Nucleus accumbens (tissue), 56 donors: ENCODE measurements at regions not wholly inside any gene's neighbourhood (a gene's known extent, or its start where the extent isn't known, plus 50 kb on each side); places are given as distances from the start of the nearest gene placed in this dataset.

ENCODE experiments used
- DNase-seq, 56 donors: peaks; one replicate each; lab custom pipeline; 2025; lab: John Stamatoyannopoulos, UW

DNA sequence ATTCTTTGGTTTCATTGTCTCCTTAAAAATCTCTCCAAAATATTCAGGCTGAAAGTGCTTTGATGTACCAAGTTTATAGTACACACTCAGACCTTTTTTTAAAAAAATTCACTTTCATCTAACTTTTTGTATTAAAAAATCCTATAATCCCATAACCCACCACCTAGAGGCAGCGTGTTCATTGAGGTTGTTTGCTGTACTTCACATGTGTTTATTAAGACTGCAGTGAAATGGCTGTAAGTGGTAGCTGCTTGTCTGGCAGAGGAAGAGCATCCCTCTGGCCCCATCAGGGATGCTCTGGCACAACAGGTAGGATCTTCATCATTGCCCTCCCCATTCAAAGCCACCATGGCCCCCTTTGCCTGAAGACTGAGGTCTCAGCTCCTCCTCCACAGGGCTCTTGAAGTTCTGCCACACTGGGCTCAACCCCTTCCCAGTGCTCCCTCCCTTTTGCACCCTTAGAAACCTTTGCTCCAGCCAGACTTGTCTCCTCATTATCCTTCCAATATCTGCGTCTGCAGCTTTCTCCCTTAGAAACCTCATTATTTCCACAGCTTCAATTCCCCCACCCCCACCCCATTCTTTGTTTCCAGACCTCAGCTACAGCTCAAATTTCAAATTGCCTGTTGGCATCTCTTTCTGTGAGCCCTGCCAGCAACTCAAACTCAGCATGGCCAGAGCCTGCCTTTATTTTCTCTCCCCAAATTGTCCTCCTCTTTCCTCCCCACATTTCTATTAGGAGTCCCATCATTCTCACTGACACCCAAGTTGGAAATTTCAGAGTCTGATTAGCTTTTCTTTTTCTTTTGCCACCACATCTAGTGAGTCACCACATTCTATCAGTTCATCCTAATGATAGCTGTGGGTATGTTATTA lies 369.6 kb upstream of the USP24 start:
- peak in 31 of 56 donors; percentile 3 to 65 (median 26) for DNase-seq

GRCh38 chr1:55582084-55582483 lies 366.9 kb upstream of the USP24 start:
- DNase-seq: no peak

DNA sequence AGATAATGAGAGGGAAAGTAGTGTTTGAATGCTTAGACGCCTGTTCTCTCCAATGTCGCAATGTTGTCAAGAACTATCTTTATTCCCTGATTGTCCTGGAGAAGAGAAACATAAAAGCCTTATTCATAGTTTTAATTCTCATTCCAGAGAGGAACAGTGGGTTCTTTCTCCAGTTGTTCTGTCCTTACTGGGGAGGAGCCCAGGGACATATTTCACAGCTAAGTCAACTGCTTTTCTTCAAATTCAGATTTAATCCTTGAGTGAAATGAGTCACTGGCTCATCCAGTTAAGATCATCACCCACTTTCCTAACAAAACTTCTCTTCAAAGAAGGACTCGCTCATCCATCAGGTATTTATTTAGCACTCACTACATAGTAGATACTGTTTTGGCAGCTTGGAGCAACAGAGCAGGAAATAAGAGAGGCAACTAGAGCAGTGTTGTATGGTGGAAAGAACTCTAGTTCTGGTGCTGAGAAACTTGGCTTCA lies 365.7 kb upstream of the USP24 start:
- DNase-seq: no peak

DNA sequence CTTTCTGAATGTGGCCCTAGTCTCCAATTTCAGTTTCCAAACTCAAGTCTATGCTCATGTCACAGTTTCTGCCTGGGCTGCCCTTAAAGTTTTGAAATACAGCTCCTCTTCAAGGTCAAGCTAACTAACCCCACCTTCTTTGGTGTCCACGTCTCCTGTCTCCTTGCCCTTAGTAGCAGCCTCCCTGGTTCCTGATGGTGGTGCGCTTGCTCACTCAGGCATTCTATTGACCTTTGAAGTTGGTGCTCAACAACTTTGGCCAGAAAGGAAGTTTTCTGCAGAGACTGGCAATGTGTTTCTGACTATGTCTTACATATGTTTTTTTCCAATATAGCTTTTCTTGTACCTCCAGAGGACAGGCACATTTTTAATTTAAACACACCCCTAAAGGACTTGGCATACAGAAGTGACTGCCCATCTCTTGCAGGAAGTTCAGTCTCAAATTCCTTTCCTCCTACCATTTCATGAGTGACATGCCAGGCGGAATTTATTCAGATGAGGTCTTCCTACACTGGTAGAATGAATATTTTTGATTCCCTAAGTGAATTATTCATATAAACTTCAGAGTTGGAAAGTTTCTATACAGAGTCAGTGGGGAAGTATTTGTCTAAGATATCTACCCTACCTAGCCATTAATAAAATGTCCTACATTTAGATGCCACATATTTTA lies 364.3 kb upstream of the USP24 start:
- DNase-seq: no peak

GRCh38 chr1:55578646-55579045 lies 363.5 kb upstream of the USP24 start:
- DNase-seq: no peak

DNA sequence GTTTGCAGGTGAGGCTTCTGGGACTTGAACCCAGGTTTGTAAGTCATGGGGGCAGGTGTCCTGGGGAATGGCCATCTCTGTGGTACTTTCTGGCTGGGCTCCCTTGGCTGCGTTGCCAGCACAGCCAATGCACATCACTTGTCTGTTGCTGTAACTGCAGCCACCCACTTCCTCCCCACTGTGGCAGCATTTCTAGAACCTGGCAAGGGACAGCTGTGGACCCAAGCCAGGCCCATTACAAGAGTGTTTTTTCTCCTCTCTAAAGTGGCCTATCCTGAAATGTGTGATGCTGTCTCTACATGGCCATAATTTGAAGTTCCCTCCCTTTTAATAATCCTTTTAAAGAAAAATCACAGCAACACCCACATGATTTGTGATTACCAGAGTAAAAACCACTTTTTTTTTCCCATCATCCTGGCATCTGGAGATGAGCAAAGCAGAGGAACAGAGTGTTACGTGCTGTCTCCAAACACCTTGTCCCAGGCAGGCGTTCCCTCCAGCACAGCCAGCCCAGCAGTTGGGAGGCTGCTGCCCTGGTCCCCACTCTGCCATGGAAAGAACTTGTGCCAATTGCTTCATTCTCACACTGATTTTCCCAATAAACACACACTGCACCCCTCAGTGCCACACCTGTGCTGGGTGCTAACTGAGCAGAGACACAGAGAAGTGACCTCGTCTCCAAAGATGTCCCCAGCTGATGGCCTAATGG lies 360.6 kb upstream of the USP24 start:
- DNase-seq: peak in 21 of 56 donors; percentile 2 to 53 (median 13)

- no peak for DNase-seq
Observed at GRCh38 chr1:55574691-55575225, 359.6 kb upstream of the USP24 start.

DNA sequence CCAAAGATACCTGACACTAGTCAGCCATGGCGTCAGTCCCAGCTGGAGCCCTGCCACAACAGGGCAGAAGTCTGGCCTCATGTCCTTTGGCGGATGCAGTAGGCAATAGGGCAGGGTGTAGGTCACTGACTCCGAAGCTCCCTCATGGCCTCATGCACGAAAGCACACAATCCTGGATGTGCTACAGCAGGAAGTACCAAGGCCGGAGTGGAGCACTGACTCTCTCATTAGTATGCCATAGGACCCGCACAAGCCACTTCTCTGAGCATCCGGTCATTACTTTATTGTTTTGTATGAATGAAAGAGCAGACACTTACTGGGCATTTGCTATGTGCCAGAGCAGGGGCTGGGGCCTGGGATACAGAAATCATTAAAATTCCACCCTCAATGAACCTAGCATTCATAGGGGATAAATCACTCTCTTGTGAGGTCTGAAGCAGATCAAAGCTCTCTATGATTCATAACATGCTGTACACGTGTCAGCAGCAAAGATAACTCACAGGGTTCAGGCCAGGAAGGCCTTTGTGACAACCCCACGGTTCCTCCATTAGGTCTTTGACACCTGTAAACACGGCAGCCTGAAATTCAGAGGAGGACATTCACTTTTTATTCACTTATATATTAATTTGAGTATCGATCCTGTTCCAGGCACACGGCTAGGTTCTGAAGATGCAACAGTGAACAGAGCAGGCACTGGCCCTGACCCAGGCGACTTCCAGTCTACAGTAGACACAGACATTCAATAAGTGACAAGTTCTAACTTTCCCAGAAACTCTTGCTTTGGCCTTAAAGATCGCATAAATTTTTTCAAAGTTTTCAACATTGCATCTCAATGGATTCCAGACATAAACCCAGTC lies 357.9 kb upstream of the USP24 start:
- DNase-seq: peak in 1 of 56 donors; percentile 17

- no peak for DNase-seq
Observed at GRCh38 chr1:55571767-55572166, 356.6 kb upstream of the USP24 start.

- DNase-seq: no peak
Observed at GRCh38 chr1:55569417-55569816, 354.3 kb upstream of the USP24 start.

GRCh38 chr1:55568732-55569131 lies 353.6 kb upstream of the USP24 start:
- DNase-seq: no peak

- no peak for DNase-seq
Observed at GRCh38 chr1:55560266-55560665, 345.1 kb upstream of the USP24 start.

- DNase-seq: no peak
Observed at GRCh38 chr1:55559842-55560241, 344.7 kb upstream of the USP24 start.

DNA sequence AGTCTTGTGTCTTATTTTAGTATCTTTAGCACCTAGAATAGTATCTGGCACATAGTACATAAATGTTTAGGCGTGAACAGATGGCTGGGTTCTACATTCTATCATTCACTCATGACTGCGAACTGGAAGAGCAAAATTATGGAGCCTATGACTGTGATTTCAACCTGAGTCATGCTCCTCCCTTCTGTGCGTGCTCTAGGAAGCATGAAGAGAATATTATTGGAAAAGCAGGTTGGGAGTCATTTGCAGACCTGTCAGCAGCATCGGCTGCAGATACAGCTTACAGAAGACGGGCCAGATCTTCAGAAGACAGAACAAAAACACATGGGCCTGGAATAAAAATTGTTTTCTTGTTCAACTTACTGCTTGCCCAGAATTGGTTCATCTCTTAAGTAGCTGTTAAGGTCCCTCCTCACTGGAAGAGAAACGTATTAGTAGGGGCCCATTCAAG lies 344.0 kb upstream of the USP24 start:
- no peak for DNase-seq

- DNase-seq: no peak
Observed at GRCh38 chr1:55558515-55558914, 343.4 kb upstream of the USP24 start.

DNA sequence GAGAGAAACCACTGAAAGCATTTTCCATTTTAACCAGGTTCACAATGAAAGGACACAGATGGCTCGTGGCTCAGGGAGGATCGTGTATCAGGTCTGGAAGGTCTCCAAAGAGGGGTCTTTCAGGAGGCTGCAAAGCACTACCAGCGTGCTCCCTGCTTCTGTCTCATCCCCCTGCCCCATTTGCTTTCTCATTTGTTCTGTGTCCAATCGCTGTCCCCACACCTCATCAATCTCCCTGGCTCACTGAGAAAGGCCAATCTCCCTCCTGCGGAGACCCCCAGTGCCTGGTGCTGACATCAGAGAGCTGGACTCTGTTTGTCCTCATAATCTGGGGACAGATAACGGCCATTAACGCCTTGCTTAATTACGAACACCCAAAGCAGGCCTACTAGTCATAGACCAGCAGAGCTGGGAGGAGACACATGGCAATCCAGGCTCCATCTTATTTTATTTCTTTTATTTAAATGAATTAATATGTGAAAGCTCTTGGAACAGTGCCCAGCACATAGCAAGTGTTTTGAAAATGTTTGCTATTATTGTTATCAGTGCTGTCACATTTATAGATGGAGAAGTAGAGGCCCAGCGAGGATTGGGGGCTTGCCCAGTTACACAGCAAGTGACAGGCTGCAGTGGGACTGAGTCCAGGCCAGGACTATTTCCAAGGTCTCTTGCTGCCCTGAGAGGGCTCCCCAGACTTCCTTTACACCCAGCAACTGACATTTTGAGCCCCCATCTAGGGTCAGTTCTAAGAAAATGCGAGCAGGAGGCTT lies 341.0 kb upstream of the USP24 start:
- no peak for DNase-seq

DNA sequence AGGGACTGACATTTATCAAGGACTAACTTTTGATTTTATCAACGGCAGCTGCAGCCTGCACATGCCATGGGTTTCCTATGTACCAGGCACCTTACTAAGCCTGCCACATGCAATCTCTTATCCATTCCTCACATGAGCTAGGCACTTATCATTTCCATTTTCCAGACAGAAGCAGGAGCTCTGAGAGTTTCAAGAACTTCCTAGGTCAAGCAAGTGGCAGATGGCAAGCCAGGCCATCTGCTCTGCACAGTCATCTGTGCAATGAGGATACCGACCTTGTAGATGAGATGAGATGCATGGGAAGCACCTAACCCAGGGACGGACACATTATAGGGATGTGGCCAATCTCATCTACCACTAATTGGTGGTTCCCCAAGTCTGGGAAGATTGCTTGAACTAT lies 339.4 kb upstream of the USP24 start:
- DNase-seq: no peak

- no peak for DNase-seq
Observed at GRCh38 chr1:55552636-55553035, 337.5 kb upstream of the USP24 start.

GRCh38 chr1:55547405-55547804 lies 332.2 kb upstream of the USP24 start:
- DNase-seq: no peak
